Calu3 (cell line): ENCODE measurements at regions not wholly inside any gene's neighbourhood (a gene's known extent, or its start where the extent isn't known, plus 50 kb on each side); places are given as distances from the start of the nearest gene placed in this dataset.

Experiments used
- BruUV-seq: library from RNA; stranded (reverse); fragments of 400-500 nt; replicated peaks from 2 replicates; lab custom pipeline; 2021; lab: Mats Ljungman, UMichigan
- CTCF ChIA-PET: fragments of 300-600 bp; sonication (Branson Sonifier 250); formaldehyde crosslinking; loops from one replicate; lab custom pipeline; 2022; ENCODE audit warnings: antibody characterized with exemption; lab: Charles Lee
- DNase-seq: peaks from one replicate; pipeline ENCODE4 v3.0.0; 2022
- H3K27ac Mint-ChIP-seq: one replicate; pipeline ENCODE4 v1.8.0; 2022; ENCODE audit warnings: mixed read lengths; ENCODE audit not compliant: unreplicated experiment
- H3K27me3 Mint-ChIP-seq: one replicate; pipeline ENCODE4 v1.8.0; 2022; ENCODE audit warnings: mixed read lengths; ENCODE audit not compliant: unreplicated experiment
- H3K36me3 Mint-ChIP-seq: one replicate; pipeline ENCODE4 v1.8.0; 2022; ENCODE audit warnings: mild to moderate bottlenecking, moderate library complexity, mixed read lengths; ENCODE audit not compliant: insufficient read depth, unreplicated experiment
- H3K4me1 Mint-ChIP-seq: one replicate; pipeline ENCODE4 v1.8.0; 2022; ENCODE audit warnings: mild to moderate bottlenecking, low read depth, mixed read lengths; ENCODE audit not compliant: unreplicated experiment
- H3K4me3 Mint-ChIP-seq: one replicate; pipeline ENCODE4 v1.8.0; 2022; ENCODE audit warnings: mild to moderate bottlenecking, low read depth, moderate library complexity, mixed read lengths; ENCODE audit not compliant: unreplicated experiment
- H3K9me3 Mint-ChIP-seq: one replicate; pipeline ENCODE4 v1.8.0; 2022; ENCODE audit warnings: low read depth, mixed read lengths; ENCODE audit not compliant: unreplicated experiment
- CTCF ChIP-seq: fragments of 200-600 bp; IDR thresholded peaks from one replicate; pipeline ENCODE4 v1.8.0; 2022; ENCODE audit warnings: antibody characterized with exemption; ENCODE audit not compliant: unreplicated experiment
- intact Hi-C: fragments of 100-400 bp; cut with micrococcal nuclease; formaldehyde crosslinking; loops from one replicate; pipeline ENCODE4 v1.10.0; 2022; ENCODE audit not compliant: unreplicated experiment

- no peaks in the 10 kb centered on the region for H3K27me3 Mint-ChIP-seq
- no peaks in the 10 kb centered on the region for H3K9me3 Mint-ChIP-seq
- no peak overlapping the region for H3K27ac Mint-ChIP-seq
- H3K36me3 Mint-ChIP-seq: no peaks in the 10 kb centered on the region
- peaks cover 18% of the 10 kb centered on the region for H3K4me1 Mint-ChIP-seq
- CTCF ChIA-PET: no interaction called here
- no peak overlapping the region for H3K4me3 Mint-ChIP-seq
- no peak for DNase-seq
- no peak for TF ChIP-seq CTCF
- intact Hi-C loops: loop anchor here (5.0 kb wide), 1 partner anchor 51 kb away; the partner anchor contains the start of gene MAX
- no TSS peak for BruUV-seq
Measured at GRCh38 chr14:65153101-65153500, 50.8 kb upstream of the MAX start.

GRCh38 chr14:65156568-65157366 is 54.5 kb upstream of the MAX start:
- H3K27ac Mint-ChIP-seq: no peak overlapping the region
- no peak for DNase-seq

GRCh38 chr14:65159281-65160062 is 57.2 kb upstream of the MAX start:
- no peak for DNase-seq
- no peak overlapping the region for H3K4me3 Mint-ChIP-seq
- CTCF ChIA-PET: no interaction called here
- H3K27me3 Mint-ChIP-seq: no peaks in the 10 kb centered on the region
- peaks cover 6% of the 10 kb centered on the region for H3K4me1 Mint-ChIP-seq
- intact Hi-C loops: loop anchor here (10.0 kb wide), 1 partner anchor 445 kb away; no protein-coding TSS in a partner anchor
- no peak overlapping the region for H3K27ac Mint-ChIP-seq
- TF ChIP-seq CTCF: no peak
- BruUV-seq: no TSS peak
- H3K36me3 Mint-ChIP-seq: no peaks in the 10 kb centered on the region
- no peaks in the 10 kb centered on the region for H3K9me3 Mint-ChIP-seq

More at GRCh38 chr14:65156568-65157366, 54.5 kb upstream of the MAX start:
- no peaks in the 10 kb centered on the region for H3K27me3 Mint-ChIP-seq
- H3K4me3 Mint-ChIP-seq: no peak overlapping the region
- no peaks in the 10 kb centered on the region for H3K36me3 Mint-ChIP-seq
- intact Hi-C loops: no loop called here
- CTCF ChIA-PET: interaction anchor here (0.7 kb wide), 1 partner anchor 257 kb away, joined by 5 read pairs; no protein-coding TSS in a partner anchor
- H3K9me3 Mint-ChIP-seq: no peaks in the 10 kb centered on the region
- H3K4me1 Mint-ChIP-seq: peaks cover under 1% of the 10 kb centered on the region
- TF ChIP-seq CTCF: no peak
- no TSS peak for BruUV-seq

GRCh38 chr14:65160091-65160490 is 57.8 kb upstream of the MAX start:
- TF ChIP-seq CTCF: no peak
- no peak for DNase-seq
- no peaks in the 10 kb centered on the region for H3K27me3 Mint-ChIP-seq
- BruUV-seq: no TSS peak
- CTCF ChIA-PET: no interaction called here
- H3K4me3 Mint-ChIP-seq: no peak overlapping the region
- peaks cover 10% of the 10 kb centered on the region for H3K4me1 Mint-ChIP-seq
- no peaks in the 10 kb centered on the region for H3K36me3 Mint-ChIP-seq
- no peaks in the 10 kb centered on the region for H3K9me3 Mint-ChIP-seq
- intact Hi-C loops: loop anchor here (10.0 kb wide), 1 partner anchor 445 kb away; no protein-coding TSS in a partner anchor
- no peak overlapping the region for H3K27ac Mint-ChIP-seq
